ENCODE measurements at regions not wholly inside any gene's neighbourhood (a gene's known extent, or its start where the extent isn't known, plus 50 kb on each side); places are given as distances from the start of the nearest gene placed in this dataset.
"Not testable (repeated sequence)": the region's sequence is repeated elsewhere in the genome, so short reads cannot be mapped to it uniquely, and the experiment has no call there.

- DNase-seq: peak; percentile 85
These were observed 56.3 kb upstream of the KRTAP5-11 start for GRCh38 chr11:71638801-71639519.

GRCh38 chr11:71639520-71639849 lies 56.8 kb upstream of the KRTAP5-11 start:
- peak; percentile 68 for DNase-seq

GRCh38 chr11:71639916-71640315 lies 57.2 kb upstream of the KRTAP5-11 start:
- DNase-seq: peak; percentile 8

- DNase-seq: not testable (repeated sequence)
These were observed 64.4 kb upstream of the KRTAP5-11 start for GRCh38 chr11:71647078-71647477.

- not testable (repeated sequence) for DNase-seq
These were observed 70.3 kb upstream of the KRTAP5-11 start for GRCh38 chr11:71652998-71653397.

GRCh38 chr11:71654423-71654822 lies 71.7 kb upstream of the KRTAP5-11 start:
- DNase-seq: not testable (repeated sequence)

GRCh38 chr11:71655041-71655440 lies 72.4 kb upstream of the KRTAP5-11 start:
- not testable (repeated sequence) for DNase-seq

GRCh38 chr11:71656513-71656912 lies 73.8 kb upstream of the KRTAP5-11 start:
- DNase-seq: not testable (repeated sequence)

GRCh38 chr11:71664941-71665340 lies 82.3 kb upstream of the KRTAP5-11 start:
- not testable (repeated sequence) for DNase-seq

- not testable (repeated sequence) for DNase-seq
These were observed 115.4 kb upstream of the KRTAP5-11 start for GRCh38 chr11:71698110-71698509.

GRCh38 chr11:71698961-71699360 lies 116.3 kb upstream of the KRTAP5-11 start:
- not testable (repeated sequence) for DNase-seq

- DNase-seq: not testable (repeated sequence)
These were observed 119.0 kb upstream of the KRTAP5-11 start for GRCh38 chr11:71701435-71702291.

- not testable (repeated sequence) for DNase-seq
These were observed 122.5 kb upstream of the KRTAP5-11 start for GRCh38 chr11:71705086-71705737.

- not testable (repeated sequence) for DNase-seq
These were observed 123.2 kb upstream of the KRTAP5-11 start for GRCh38 chr11:71705738-71706432.

- not testable (repeated sequence) for DNase-seq
These were observed 124.4 kb upstream of the KRTAP5-11 start for GRCh38 chr11:71707083-71707482.

GRCh38 chr11:71709541-71709940 lies 123.5 kb upstream of the DEFB108B start:
- not testable (repeated sequence) for DNase-seq

- DNase-seq: peak; percentile 48
These were observed 122.8 kb upstream of the DEFB108B start for GRCh38 chr11:71710171-71710671.

GRCh38 chr11:71710701-71711385 lies 122.2 kb upstream of the DEFB108B start:
- DNase-seq: not testable (repeated sequence)

GRCh38 chr11:71712350-71712749 lies 120.7 kb upstream of the DEFB108B start:
- not testable (repeated sequence) for DNase-seq

- not testable (repeated sequence) for DNase-seq
These were observed 120.2 kb upstream of the DEFB108B start for GRCh38 chr11:71712846-71713245.

GRCh38 chr11:71714510-71714909 lies 118.5 kb upstream of the DEFB108B start:
- not testable (repeated sequence) for DNase-seq

GRCh38 chr11:71721840-71722239 lies 111.2 kb upstream of the DEFB108B start:
- not testable (repeated sequence) for DNase-seq

Measured in eye (tissue), 1 donor.